PC-9 (cell line): ENCODE measurements at regions not wholly inside any gene's neighbourhood (a gene's known extent, or its start where the extent isn't known, plus 50 kb on each side); places are given as distances from the start of the nearest gene placed in this dataset.

Experiments
- BruUV-seq: library from RNA; stranded (reverse); fragments of 400-500 nt; replicated peaks from 2 replicates; lab custom pipeline; 2021; lab: Mats Ljungman, UMichigan
- CTCF ChIA-PET: fragments of 300-600 bp; sonication (Branson Sonifier 250); formaldehyde crosslinking; loops from one replicate; lab custom pipeline; 2022; ENCODE audit warnings: antibody characterized with exemption; lab: Charles Lee
- POLR2A ChIA-PET: fragments of 300-600 bp; sonication (Branson Sonifier 250); formaldehyde crosslinking; loops from one replicate; lab custom pipeline; 2022; ENCODE audit warnings: antibody characterized with exemption; ENCODE audit not compliant: unreplicated experiment; lab: Charles Lee
- DNase-seq, 2 experiments: peaks; one replicate each; pipeline versions ENCODE4 v3.0.0 to v3.0.0-alpha.2; 2015 to 2022; ENCODE audit warnings: mixed read lengths in 1 of 2
- H2AFZ ChIP-seq: fragments of 200-600 bp; sonication (generic); 2 replicates; pipeline ENCODE4 v1.8.1; 2017; ENCODE audit warnings: antibody characterized with exemption
- H3F3A ChIP-seq: fragments of 200-600 bp; sonication (generic); 2 replicates; pipeline ENCODE4 v1.8.1; 2017; ENCODE audit warnings: antibody characterized with exemption, mild to moderate bottlenecking, low read depth; ENCODE audit not compliant: insufficient read depth
- H3K27ac ChIP-seq: fragments of 200-600 bp; sonication (generic); 2 replicates; pipeline ENCODE4 v1.6.1; 2016; ENCODE audit warnings: mixed run types
- H3K27me3 ChIP-seq: fragments of 200-600 bp; sonication (generic); 2 replicates; pipeline ENCODE4 v1.6.1; 2016; ENCODE audit warnings: low read depth, mixed run types; ENCODE audit not compliant: insufficient read depth
- H3K36me3 ChIP-seq: fragments of 200-600 bp; sonication (generic); 2 replicates; pipeline ENCODE4 v1.6.1; 2016; ENCODE audit warnings: low read depth, mixed run types
- H3K4me1 ChIP-seq: fragments of 200-600 bp; sonication (generic); replicated peaks from 2 replicates; pipeline ENCODE4 v1.6.1; 2016; ENCODE audit warnings: mixed run types; ENCODE audit not compliant: insufficient read depth
- H3K4me2 ChIP-seq: fragments of 200-600 bp; sonication (generic); 2 replicates; pipeline ENCODE4 v1.6.1; 2017; ENCODE audit warnings: mixed run types
- H3K4me3 ChIP-seq: fragments of 200-600 bp; sonication (generic); 2 replicates; pipeline ENCODE4 v1.6.1; 2016; ENCODE audit warnings: mixed run types
- H3K79me2 ChIP-seq: fragments of 200-600 bp; sonication (generic); 2 replicates; pipeline ENCODE4 v1.6.1; 2017; ENCODE audit warnings: low read depth, mixed run types
- H3K9me2 ChIP-seq: fragments of 200-600 bp; sonication (generic); 2 replicates; pipeline ENCODE4 v1.8.1; 2017; ENCODE audit warnings: mild to moderate bottlenecking; ENCODE audit not compliant: insufficient read depth
- H3K9me3 ChIP-seq: fragments of 200-600 bp; sonication (generic); 2 replicates; pipeline ENCODE4 v1.8.1; 2016; ENCODE audit warnings: low read depth; ENCODE audit not compliant: insufficient read depth
- H4K20me1 ChIP-seq: fragments of 200-600 bp; sonication (generic); 2 replicates; pipeline ENCODE4 v1.8.1; 2017; ENCODE audit not compliant: insufficient read depth
- CTCF ChIP-seq: fragments of 200-600 bp; sonication (generic); conservative IDR thresholded peaks from 2 replicates; pipeline ENCODE4 v1.6.1; 2017; ENCODE audit warnings: mixed run types, antibody characterized with exemption, mild to moderate bottlenecking, moderate library complexity
- EZH2 ChIP-seq: fragments of 200-600 bp; sonication (generic); IDR thresholded peaks from 2 replicates; pipeline ENCODE4 v1.8.0; 2017; ENCODE audit warnings: antibody characterized with exemption, low read depth
- intact Hi-C: fragments of 100-400 bp; cut with micrococcal nuclease; formaldehyde crosslinking; loops from one replicate; pipeline ENCODE4 v1.10.0; 2022; ENCODE audit not compliant: unreplicated experiment

- TF ChIP-seq CTCF (no peak), EZH2 (no peak)
- no peaks in the 10 kb centered on the region for H3F3A ChIP-seq
- no peak overlapping the region for H2AFZ ChIP-seq
- no peaks in the 10 kb centered on the region for H3K9me3 ChIP-seq
- CTCF ChIA-PET, result no interaction called here
- H3K27me3 ChIP-seq, result peaks cover 2% of the 10 kb centered on the region; the same call in 1 of the 2 replicates
- H3K4me3 ChIP-seq, result no peak overlapping the region
- H3K4me2 ChIP-seq, result no peak overlapping the region
- intact Hi-C loops, result no loop called here
- H3K79me2 ChIP-seq, result no peaks in the 10 kb centered on the region
- no peak for DNase-seq
- BruUV-seq, result no TSS peak
- no peaks in the 10 kb centered on the region for H3K36me3 ChIP-seq
- H3K9me2 ChIP-seq, result no peaks in the 10 kb centered on the region
- H4K20me1 ChIP-seq, result no peaks in the 10 kb centered on the region
- no peaks in the 10 kb centered on the region for H3K4me1 ChIP-seq
- H3K27ac ChIP-seq, result no peak overlapping the region
- POLR2A ChIA-PET, result no interaction called here
Observed at GRCh38 chr16:65227150-65227835, 105.4 kb upstream of the CDH11 start.

- Histone ChIP-seq H3K27me3 (no peaks in the 10 kb centered on the region), H3F3A (no peaks in the 10 kb centered on the region), H3K9me2 (no peaks in the 10 kb centered on the region), H3K79me2 (no peaks in the 10 kb centered on the region), H2AFZ (no peak overlapping the region), H3K36me3 (no peaks in the 10 kb centered on the region), H3K4me2 (no peak overlapping the region), H3K27ac (no peak overlapping the region), H3K4me3 (no peak overlapping the region), H3K4me1 (no peaks in the 10 kb centered on the region), H4K20me1 (no peaks in the 10 kb centered on the region), H3K9me3 (no peaks in the 10 kb centered on the region)
- DNase-seq, result no peak
- intact Hi-C loops, result no loop called here
- CTCF ChIA-PET, result no interaction called here
- TF ChIP-seq CTCF (no peak), EZH2 (no peak)
- POLR2A ChIA-PET, result no interaction called here
- no TSS peak for BruUV-seq
Observed at GRCh38 chr16:65226077-65226476, 104.2 kb upstream of the CDH11 start.

- Histone ChIP-seq H3K4me2 (no peak overlapping the region), H3K9me3 (no peaks in the 10 kb centered on the region), H2AFZ (no peak overlapping the region), H4K20me1 (no peaks in the 10 kb centered on the region), H3K36me3 (no peaks in the 10 kb centered on the region), H3K9me2 (no peaks in the 10 kb centered on the region), H3K27me3 (no peaks in the 10 kb centered on the region), H3K4me1 (no peaks in the 10 kb centered on the region), H3F3A (no peaks in the 10 kb centered on the region), H3K4me3 (no peak overlapping the region), H3K79me2 (no peaks in the 10 kb centered on the region), H3K27ac (no peak overlapping the region)
- BruUV-seq, result no TSS peak
- no peak for DNase-seq
- ChIA-PET POLR2A (no interaction called here), CTCF (no interaction called here)
- TF ChIP-seq EZH2, result no peak
- TF ChIP-seq CTCF, result no peak
- intact Hi-C loops, result no loop called here
Observed at GRCh38 chr16:65225488-65225887, 103.6 kb upstream of the CDH11 start.
